ENCODE measurements at regions not wholly inside any gene's neighbourhood (a gene's known extent, or its start where the extent isn't known, plus 50 kb on each side); places are given as distances from the start of the nearest gene placed in this dataset.

DNA sequence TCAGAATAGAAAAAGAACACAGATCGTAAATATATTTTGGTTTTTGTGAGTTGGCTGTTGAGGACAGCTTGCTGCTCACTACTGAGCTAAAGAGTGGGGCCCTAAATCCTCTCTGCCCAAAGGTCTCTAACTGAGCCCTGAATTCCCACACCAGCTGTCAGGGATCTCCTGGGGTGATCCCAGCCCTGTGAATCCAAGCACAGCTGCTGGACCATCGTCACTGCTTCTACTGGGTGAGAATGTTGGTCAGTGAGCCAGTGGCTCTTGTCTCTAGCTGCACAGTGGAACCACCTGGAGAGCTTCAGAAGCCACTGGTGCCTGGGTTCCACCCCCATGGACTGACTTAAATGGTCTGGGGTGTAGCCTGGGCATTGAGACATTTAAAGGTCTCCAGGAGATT is 90.5 kb upstream of the IL12A start:
- Mint-ChIP-seq H3K27ac (ENCODE audit: low read depth) (no peak overlapping the region), H3K4me1 (no peaks in the 10 kb centered on the region), H3K9me3 (no peaks in the 10 kb centered on the region), H3K27me3 (peaks cover 56% of the 10 kb centered on the region), H3K4me3 (no peak overlapping the region), H3K36me3 (ENCODE audit: insufficient read depth) (no peaks in the 10 kb centered on the region)
- ATAC-seq (replicated peaks; ENCODE audit: extremely low read depth, poor library complexity, severe bottlenecking) (no peak), DNase-seq (ENCODE audit: low spot score in 2 of 2) (no peak)

DNA sequence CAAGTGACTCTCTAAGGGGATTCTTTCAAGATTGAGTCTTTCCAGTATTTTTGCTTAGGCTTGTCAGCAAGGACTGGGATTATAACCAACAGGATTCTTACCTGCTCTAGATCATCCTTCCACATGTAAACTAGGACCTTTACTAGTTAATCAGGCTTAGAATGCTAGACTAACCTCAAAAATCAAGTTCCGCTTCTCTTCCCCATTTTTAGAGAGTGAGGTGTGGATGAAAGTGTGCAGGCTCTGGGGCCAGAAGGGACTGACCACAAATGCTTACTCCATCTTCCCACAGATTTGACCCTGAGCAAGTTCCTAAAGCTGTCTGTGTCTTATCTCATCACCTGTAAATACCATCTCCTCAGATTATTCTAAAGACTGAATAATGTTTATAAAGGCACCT is 89.5 kb upstream of the IL12A start:
- Mint-ChIP-seq H3K9me3 (no peaks in the 10 kb centered on the region), H3K27ac (ENCODE audit: low read depth) (no peak overlapping the region), H3K36me3 (ENCODE audit: insufficient read depth) (no peaks in the 10 kb centered on the region), H3K4me3 (no peak overlapping the region), H3K27me3 (peaks cover 50% of the 10 kb centered on the region), H3K4me1 (no peaks in the 10 kb centered on the region)
- DNase-seq (ENCODE audit: low spot score in 2 of 2): no peak
- no peak for ATAC-seq (replicated peaks; ENCODE audit: extremely low read depth, poor library complexity, severe bottlenecking)

DNA sequence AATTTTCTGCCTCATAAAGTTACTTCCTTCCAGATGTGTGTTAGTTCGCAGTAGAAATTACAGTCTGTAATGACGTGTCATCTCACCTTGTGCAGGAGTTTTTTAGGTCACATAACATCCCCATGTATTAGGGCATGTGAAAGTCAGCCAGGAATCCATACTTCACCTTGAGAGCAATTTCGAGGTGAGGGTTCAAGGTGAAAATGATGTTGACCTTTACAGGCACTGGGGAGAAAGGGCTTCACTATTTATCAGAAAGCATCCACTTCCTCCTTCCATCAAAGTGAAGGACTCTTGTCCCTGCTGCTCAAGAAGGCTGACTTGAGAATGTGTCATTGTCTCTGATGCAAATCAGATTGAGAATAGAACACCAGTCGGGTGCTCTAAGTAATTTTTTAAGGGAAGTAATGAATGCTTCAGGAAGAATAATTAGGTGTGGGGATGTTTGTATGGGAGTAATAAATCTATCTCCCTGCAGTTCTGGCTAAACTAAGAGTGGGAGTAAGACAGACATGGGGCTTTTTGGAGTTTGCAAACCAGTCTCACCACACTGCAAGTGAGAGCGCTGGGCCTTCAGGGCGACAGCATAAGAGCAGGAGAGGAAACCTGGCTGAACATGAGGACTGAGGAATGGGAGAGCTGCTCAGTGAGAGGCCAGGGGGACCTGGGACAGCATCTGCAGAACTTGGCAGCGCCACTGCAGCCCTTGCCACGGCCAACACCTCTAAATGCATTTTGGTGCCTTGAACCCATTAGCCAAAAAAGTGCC is 85.9 kb upstream of the IL12A start:
- DNase-seq (ENCODE audit: low spot score in 2 of 2): no peak
- no peak overlapping the region for H3K4me3 Mint-ChIP-seq
- H3K36me3 Mint-ChIP-seq (ENCODE audit: insufficient read depth): no peaks in the 10 kb centered on the region
- no peak for ATAC-seq (replicated peaks; ENCODE audit: extremely low read depth, poor library complexity, severe bottlenecking)
- no peaks in the 10 kb centered on the region for H3K4me1 Mint-ChIP-seq
- H3K9me3 Mint-ChIP-seq: no peaks in the 10 kb centered on the region
- peaks cover 51% of the 10 kb centered on the region for H3K27me3 Mint-ChIP-seq
- no peak overlapping the region for H3K27ac Mint-ChIP-seq (ENCODE audit: low read depth)

DNA sequence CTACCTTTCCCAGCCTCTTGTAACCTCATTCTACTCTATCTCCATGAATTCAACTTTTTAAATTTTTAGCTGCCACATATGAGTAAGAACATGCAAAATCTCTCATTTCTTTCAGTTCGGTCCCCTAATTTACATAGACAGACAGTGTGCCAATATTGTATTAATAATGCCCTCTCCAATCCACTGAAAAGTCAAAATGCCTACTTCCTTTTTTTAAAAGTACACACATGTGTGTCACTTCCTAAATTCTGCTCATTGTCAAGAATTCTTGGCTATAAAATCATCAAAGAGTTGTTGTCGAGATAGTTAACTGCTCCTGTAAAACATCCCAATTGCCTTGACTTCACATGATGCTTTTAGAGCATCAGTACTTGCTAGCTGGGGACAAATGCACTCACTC is 84.2 kb upstream of the IL12A start:
- no peaks in the 10 kb centered on the region for H3K4me1 Mint-ChIP-seq
- no peak overlapping the region for H3K27ac Mint-ChIP-seq (ENCODE audit: low read depth)

DNA sequence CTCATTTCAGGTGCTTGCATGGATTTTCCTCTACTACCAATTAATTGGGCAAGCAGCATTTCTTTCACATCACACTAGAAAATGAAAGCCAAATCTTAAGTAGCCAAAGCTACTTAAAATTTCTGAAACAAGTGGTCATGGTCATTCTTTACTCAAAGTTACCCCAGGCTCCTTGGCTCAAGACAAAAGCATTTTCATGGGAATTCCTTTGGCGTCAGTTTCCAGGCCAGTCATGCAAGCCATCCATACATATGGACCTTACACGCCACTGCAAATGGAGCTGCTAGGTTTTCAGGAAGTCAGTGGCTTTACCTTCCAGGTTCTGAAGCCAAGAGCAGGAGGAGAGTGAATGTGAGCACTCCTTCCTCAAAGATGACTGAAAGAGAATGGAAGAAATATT is 83.7 kb upstream of the IL12A start:
- Mint-ChIP-seq H3K4me1 (no peaks in the 10 kb centered on the region), H3K4me3 (no peak overlapping the region), H3K27me3 (peaks cover 44% of the 10 kb centered on the region), H3K27ac (ENCODE audit: low read depth) (no peak overlapping the region), H3K36me3 (ENCODE audit: insufficient read depth) (no peaks in the 10 kb centered on the region), H3K9me3 (no peaks in the 10 kb centered on the region)
- DNase-seq (ENCODE audit: low spot score in 2 of 2) (no peak), ATAC-seq (replicated peaks; ENCODE audit: extremely low read depth, poor library complexity, severe bottlenecking) (no peak)

More for the DNA sequence above, 84.2 kb upstream of the IL12A start:
- ATAC-seq (replicated peaks; ENCODE audit: extremely low read depth, poor library complexity, severe bottlenecking) (no peak), DNase-seq (ENCODE audit: low spot score in 2 of 2) (no peak)
- H3K4me3 Mint-ChIP-seq: no peak overlapping the region
- peaks cover 49% of the 10 kb centered on the region for H3K27me3 Mint-ChIP-seq
- no peaks in the 10 kb centered on the region for H3K9me3 Mint-ChIP-seq
- H3K36me3 Mint-ChIP-seq (ENCODE audit: insufficient read depth): no peaks in the 10 kb centered on the region

DNA sequence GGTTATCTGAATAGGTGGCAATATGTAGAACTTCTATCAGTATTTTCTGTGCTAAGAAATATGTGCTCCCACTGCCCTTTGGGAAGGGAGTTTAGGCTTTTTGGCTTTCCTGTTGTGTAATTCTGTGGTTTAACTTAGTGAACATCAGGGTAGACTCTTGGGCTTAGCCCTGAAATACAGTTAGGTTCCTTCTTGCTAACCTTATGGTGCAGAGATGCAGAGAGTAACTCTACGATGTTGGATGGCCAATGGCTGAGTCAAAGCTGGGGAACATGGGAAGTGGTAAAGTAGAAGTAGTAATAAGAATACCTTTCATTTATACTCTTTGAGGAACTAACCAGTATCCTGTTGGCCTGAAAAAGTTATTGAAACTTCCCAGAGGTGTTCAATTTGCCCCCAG is 80.8 kb upstream of the IL12A start:
- H3K27me3 Mint-ChIP-seq: peaks cover 25% of the 10 kb centered on the region
- H3K4me1 Mint-ChIP-seq: peaks cover 12% of the 10 kb centered on the region
- no peaks in the 10 kb centered on the region for H3K9me3 Mint-ChIP-seq
- DNase-seq (ENCODE audit: low spot score in 2 of 2) (no peak), ATAC-seq (replicated peaks; ENCODE audit: extremely low read depth, poor library complexity, severe bottlenecking) (no peak)
- H3K36me3 Mint-ChIP-seq (ENCODE audit: insufficient read depth): no peaks in the 10 kb centered on the region
- H3K4me3 Mint-ChIP-seq: no peak overlapping the region
- no peak overlapping the region for H3K27ac Mint-ChIP-seq (ENCODE audit: low read depth)

DNA sequence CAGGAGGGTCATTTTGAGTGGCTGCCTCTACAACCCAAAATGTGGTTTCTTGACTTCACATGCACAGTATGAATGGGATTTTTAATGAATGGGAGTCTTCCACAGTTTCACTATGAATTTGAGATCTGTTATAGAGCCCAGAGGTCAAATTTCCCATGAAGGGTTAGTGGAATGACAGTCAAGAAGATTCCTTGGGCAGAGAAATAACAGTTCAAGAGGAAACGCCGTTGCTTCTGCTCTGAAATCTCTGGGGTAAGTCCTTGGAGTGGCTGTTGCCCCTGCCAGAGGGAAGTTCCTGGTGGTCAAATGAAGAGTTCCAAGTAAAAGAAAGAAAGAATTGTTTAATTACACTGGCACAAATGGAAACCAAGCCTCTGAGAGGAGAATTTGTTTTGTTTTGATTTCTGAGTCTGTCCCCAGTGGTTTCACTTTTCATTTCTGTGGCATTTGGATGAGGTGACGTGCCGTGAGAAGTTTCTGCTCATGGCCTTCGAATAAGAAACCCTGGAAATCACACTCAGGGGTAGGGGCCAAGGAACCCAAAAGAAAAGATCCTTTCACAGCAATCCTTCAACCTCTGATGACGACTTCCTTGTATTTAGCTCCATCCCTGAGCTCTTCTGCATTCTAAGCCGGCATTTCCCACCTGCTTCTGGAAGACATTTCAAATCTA is 77.5 kb upstream of the IL12A start:
- ATAC-seq (replicated peaks; ENCODE audit: extremely low read depth, poor library complexity, severe bottlenecking): no peak
- no peak overlapping the region for H3K27ac Mint-ChIP-seq (ENCODE audit: low read depth)
- H3K4me3 Mint-ChIP-seq: peak overlapping the region; percentile 23
- H3K36me3 Mint-ChIP-seq (ENCODE audit: insufficient read depth): no peaks in the 10 kb centered on the region
- DNase-seq (ENCODE audit: low spot score in 2 of 2): no peak
- peaks cover 17% of the 10 kb centered on the region for H3K27me3 Mint-ChIP-seq
- H3K4me1 Mint-ChIP-seq: peaks cover 12% of the 10 kb centered on the region
- H3K9me3 Mint-ChIP-seq: no peaks in the 10 kb centered on the region

DNA sequence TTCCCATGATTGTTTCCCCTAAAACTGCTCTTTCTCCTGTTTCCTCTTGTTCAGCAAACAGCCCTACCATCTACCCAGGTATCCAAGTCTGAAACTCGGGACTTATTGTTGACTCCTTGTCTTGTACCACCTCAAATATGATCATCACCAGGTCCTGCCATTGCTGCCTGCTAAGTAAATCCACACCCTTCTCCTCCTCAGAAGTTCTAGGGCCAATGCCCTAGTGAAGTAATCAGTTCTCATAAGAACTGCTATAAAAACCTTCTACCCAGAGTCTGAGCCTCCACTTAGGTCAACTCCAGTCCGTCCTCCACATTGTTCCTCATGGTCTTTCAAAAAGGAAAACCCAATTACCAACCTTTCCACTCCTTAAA is 77.0 kb upstream of the IL12A start:
- Mint-ChIP-seq H3K27ac (ENCODE audit: low read depth) (no peak overlapping the region), H3K27me3 (peaks cover 19% of the 10 kb centered on the region)

DNA sequence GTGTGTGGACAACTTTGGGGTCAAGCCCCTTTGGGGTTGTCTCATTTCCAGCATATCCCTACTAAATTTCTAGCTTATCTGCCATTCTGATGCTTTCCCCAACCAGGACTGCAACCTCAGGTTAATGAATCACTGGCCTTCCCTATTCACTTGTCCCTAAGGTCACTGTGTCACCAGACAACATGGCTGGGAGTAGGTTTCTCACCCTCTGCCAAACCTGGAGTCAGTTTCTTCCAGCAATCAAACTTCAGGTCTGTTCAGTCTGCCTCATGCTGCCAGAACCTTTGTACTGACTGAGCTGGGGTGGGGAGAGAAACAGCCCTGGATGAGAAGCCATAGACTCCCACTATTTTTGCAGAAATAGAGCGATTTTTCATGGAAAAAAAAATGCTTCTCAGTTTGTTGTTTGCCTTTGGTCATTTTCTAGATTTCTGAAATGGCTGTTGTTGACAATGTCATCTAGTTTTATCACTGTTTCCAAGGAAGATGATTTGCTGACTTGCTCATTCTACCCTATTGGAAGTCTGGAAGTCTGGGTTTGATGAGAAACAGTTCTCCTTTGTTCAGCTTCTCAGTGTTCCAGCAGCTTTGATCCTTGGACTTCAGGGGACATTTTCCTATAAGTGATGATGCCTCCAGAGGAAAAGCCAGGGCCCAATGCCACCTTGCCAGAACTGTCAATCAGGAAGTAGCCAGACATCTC is 74.8 kb upstream of the IL12A start:
- H3K9me3 Mint-ChIP-seq: no peaks in the 10 kb centered on the region
- no peak overlapping the region for H3K4me3 Mint-ChIP-seq
- DNase-seq (ENCODE audit: low spot score in 2 of 2): no peak
- no peak for ATAC-seq (replicated peaks; ENCODE audit: extremely low read depth, poor library complexity, severe bottlenecking)
- H3K27me3 Mint-ChIP-seq: peaks cover 10% of the 10 kb centered on the region
- no peaks in the 10 kb centered on the region for H3K36me3 Mint-ChIP-seq (ENCODE audit: insufficient read depth)
- no peak overlapping the region for H3K27ac Mint-ChIP-seq (ENCODE audit: low read depth)
- H3K4me1 Mint-ChIP-seq: peaks cover 12% of the 10 kb centered on the region

More for the DNA sequence above, 77.0 kb upstream of the IL12A start:
- Mint-ChIP-seq H3K36me3 (ENCODE audit: insufficient read depth) (no peaks in the 10 kb centered on the region), H3K4me3 (peak overlapping the region; percentile 23), H3K9me3 (no peaks in the 10 kb centered on the region), H3K4me1 (peaks cover 12% of the 10 kb centered on the region)
- ATAC-seq (replicated peaks; ENCODE audit: extremely low read depth, poor library complexity, severe bottlenecking) (no peak), DNase-seq (ENCODE audit: low spot score in 2 of 2) (no peak)

DNA sequence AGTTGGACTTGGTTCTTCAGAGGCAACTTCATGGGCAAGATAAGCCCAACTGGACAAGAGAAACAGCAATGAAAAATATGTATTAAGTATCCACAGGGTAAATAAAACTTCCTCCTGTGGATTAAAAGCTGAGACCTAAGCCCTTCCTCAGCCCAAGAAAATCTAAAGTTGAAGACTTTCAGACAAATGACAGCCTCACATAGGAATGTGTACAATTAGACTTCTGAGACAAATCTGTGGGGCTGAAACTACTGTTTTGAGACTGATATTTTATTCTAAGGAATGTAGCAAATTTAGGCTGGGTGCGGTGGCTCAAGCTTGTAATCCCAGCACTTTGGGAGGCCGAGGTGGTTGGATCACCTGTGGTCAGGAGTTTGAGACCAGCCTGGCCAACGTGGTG is 74.2 kb upstream of the IL12A start:
- DNase-seq (ENCODE audit: low spot score in 2 of 2) (no peak), ATAC-seq (replicated peaks; ENCODE audit: extremely low read depth, poor library complexity, severe bottlenecking) (no peak)
- H3K4me1 Mint-ChIP-seq: peaks cover 12% of the 10 kb centered on the region
- no peaks in the 10 kb centered on the region for H3K9me3 Mint-ChIP-seq
- H3K27ac Mint-ChIP-seq (ENCODE audit: low read depth): no peak overlapping the region
- no peaks in the 10 kb centered on the region for H3K36me3 Mint-ChIP-seq (ENCODE audit: insufficient read depth)
- H3K27me3 Mint-ChIP-seq: peaks cover 10% of the 10 kb centered on the region
- H3K4me3 Mint-ChIP-seq: no peak overlapping the region

DNA sequence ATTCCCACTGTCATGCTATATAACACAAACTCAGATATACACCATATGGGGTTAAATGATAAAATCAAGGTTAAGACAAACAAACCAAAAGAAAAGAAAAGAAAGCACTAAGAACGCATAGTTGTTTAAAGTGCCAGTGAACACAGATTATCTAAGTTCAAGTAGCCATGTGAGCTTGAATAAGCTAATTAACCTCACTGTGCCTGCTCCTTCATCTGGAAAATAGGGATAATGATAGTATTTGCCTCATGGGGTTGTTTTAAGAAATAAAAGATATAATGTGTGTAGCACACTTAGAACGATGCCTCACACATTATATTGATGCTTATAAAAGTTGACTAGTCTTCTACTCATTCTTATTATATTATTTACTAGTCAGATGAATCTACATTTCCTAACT is 72.6 kb upstream of the IL12A start:
- H3K27ac Mint-ChIP-seq (ENCODE audit: low read depth): no peak overlapping the region
- no peaks in the 10 kb centered on the region for H3K9me3 Mint-ChIP-seq
- no peaks in the 10 kb centered on the region for H3K36me3 Mint-ChIP-seq (ENCODE audit: insufficient read depth)
- peaks cover 8% of the 10 kb centered on the region for H3K4me1 Mint-ChIP-seq
- no peak for DNase-seq (ENCODE audit: low spot score in 2 of 2)
- no peak for ATAC-seq (replicated peaks; ENCODE audit: extremely low read depth, poor library complexity, severe bottlenecking)
- peaks cover 16% of the 10 kb centered on the region for H3K27me3 Mint-ChIP-seq
- H3K4me3 Mint-ChIP-seq: no peak overlapping the region

DNA sequence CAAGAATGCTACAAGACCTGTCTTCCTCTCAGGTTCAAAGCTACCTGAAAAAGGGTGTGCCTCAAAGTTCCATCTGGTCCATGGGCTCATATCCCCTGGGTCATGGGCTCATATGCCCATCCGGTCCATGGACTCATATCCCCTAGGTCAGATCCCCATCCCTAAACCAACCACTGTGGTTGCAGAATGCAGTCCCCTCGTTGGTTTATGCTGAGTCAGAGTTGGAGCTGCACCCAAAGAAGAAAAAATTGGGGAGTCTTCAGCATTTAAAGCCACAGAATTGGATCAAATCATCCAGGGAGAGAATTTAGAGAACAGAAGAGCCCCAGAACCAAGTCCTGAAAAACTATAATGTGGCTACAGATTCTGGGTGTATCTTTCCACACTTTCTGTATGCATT is 71.5 kb upstream of the IL12A start:
- Mint-ChIP-seq H3K4me1 (no peaks in the 10 kb centered on the region), H3K4me3 (no peak overlapping the region), H3K27me3 (peaks cover 21% of the 10 kb centered on the region), H3K36me3 (ENCODE audit: insufficient read depth) (no peaks in the 10 kb centered on the region), H3K27ac (ENCODE audit: low read depth) (no peak overlapping the region), H3K9me3 (no peaks in the 10 kb centered on the region)
- DNase-seq (ENCODE audit: low spot score in 2 of 2): no peak
- no peak for ATAC-seq (replicated peaks; ENCODE audit: extremely low read depth, poor library complexity, severe bottlenecking)

DNA sequence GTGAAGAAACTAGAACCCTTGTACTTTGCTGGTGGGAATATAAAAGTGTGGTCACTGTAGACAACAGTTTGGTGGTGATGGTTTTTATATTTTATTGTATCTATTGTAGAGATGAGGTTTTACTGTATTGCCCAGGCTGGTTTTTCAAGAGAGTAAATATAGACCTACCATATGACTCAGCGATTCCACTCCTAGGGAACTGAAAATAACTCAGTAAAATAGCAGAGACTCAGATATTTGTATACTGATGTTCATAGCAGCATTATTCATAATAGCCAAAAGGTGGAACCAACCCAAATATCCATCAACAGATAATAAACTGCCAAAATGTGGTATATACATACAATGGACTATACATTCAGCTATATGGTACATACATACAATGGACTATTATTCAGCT is 68.8 kb upstream of the IL12A start:
- Mint-ChIP-seq H3K27me3 (peaks cover 21% of the 10 kb centered on the region), H3K4me3 (no peak overlapping the region), H3K4me1 (no peaks in the 10 kb centered on the region), H3K27ac (ENCODE audit: low read depth) (no peak overlapping the region), H3K36me3 (ENCODE audit: insufficient read depth) (no peaks in the 10 kb centered on the region), H3K9me3 (no peaks in the 10 kb centered on the region)
- ATAC-seq (replicated peaks; ENCODE audit: extremely low read depth, poor library complexity, severe bottlenecking) (no peak), DNase-seq (ENCODE audit: low spot score in 2 of 2) (no peak)

Data from central memory CD8-positive, alpha-beta T cell (primary cell).